Keratinocyte (primary cell): ENCODE measurements at regions not wholly inside any gene's neighbourhood (a gene's known extent, or its start where the extent isn't known, plus 50 kb on each side); places are given as distances from the start of the nearest gene placed in this dataset.

Experiments
- DNase-seq: peaks from one replicate; pipeline ENCODE4 v3.0.0-alpha.2; 2011; ENCODE audit warnings: low read depth, missing footprints, low spot score
- FAIRE-seq: peaks from 2 replicates; lab custom pipeline; 2011; peaks lifted over from hg19 to GRCh38; lab: Jason Lieb, UNC
- H2AFZ ChIP-seq: 2 replicates; pipeline ENCODE4 v1.6.0; 2012; ENCODE audit warnings: low read length, control low read depth, inconsistent platforms; ENCODE audit not compliant: control insufficient read depth
- H3K27ac ChIP-seq: 2 replicates; pipeline ENCODE4 v1.5.1; 2011; ENCODE audit warnings: low read length; ENCODE audit not compliant: control insufficient read depth, insufficient read depth
- H3K27me3 ChIP-seq: 3 replicates; pipeline ENCODE4 v1.6.0; 2011; ENCODE audit warnings: low read length; ENCODE audit not compliant: control insufficient read depth, insufficient read depth; ENCODE audit errors: extremely low read depth
- H3K36me3 ChIP-seq, 2 experiments: 2 replicates in 1 of 2; 3 replicates in 1 of 2; pipeline ENCODE4 v1.5.1; 2011; ENCODE audit warnings: low read length in 2 of 2, mild to moderate bottlenecking in 1 of 2; ENCODE audit not compliant: control insufficient read depth in 2 of 2, insufficient read depth in 2 of 2; ENCODE audit errors: extremely low read depth in 1 of 2
- H3K4me1 ChIP-seq: 3 replicates; pipeline ENCODE4 v1.5.1; 2011; ENCODE audit warnings: low read length; ENCODE audit not compliant: control insufficient read depth, insufficient read depth; ENCODE audit errors: extremely low read depth
- H3K4me2 ChIP-seq: 3 replicates; pipeline ENCODE4 v1.6.0; 2011; ENCODE audit warnings: low read depth, low read length; ENCODE audit not compliant: control insufficient read depth, insufficient read depth; ENCODE audit errors: extremely low read depth
- H3K4me3 ChIP-seq, 3 experiments: fragments of 200-600 bp in 1 of 3; sonication (generic) in 1 of 3; 2 replicates in 2 of 3; 3 replicates in 1 of 3; pipeline ENCODE4 v1.5.1; 2011 to 2016; ENCODE audit warnings: low read length in 3 of 3, mild to moderate bottlenecking in 3 of 3, control low read depth in 2 of 3, inconsistent platforms in 1 of 3, low read depth in 1 of 3, mixed read lengths in 1 of 3, mixed run types in 1 of 3, moderate library complexity in 1 of 3; ENCODE audit not compliant: control insufficient read depth in 2 of 3, insufficient read depth in 2 of 3; ENCODE audit errors: extremely low read depth in 1 of 3
- H3K79me2 ChIP-seq: 2 replicates; pipeline ENCODE4 v1.6.0; 2012; ENCODE audit warnings: low read length; ENCODE audit not compliant: control insufficient read depth, insufficient read depth
- H3K9ac ChIP-seq: 3 replicates; pipeline ENCODE4 v1.6.0; 2011; ENCODE audit warnings: low read length; ENCODE audit not compliant: control insufficient read depth, insufficient read depth; ENCODE audit errors: extremely low read depth
- H3K9me1 ChIP-seq: 3 replicates; pipeline ENCODE4 v1.6.0; 2011; ENCODE audit warnings: low read length; ENCODE audit not compliant: control insufficient read depth, insufficient read depth; ENCODE audit errors: extremely low read depth
- H3K9me3 ChIP-seq: 2 replicates; pipeline ENCODE4 v1.5.1; 2012; ENCODE audit warnings: low read depth, low read length; ENCODE audit not compliant: control insufficient read depth
- H4K20me1 ChIP-seq: 3 replicates; pipeline ENCODE4 v1.6.0; 2011; ENCODE audit warnings: low read length; ENCODE audit not compliant: control insufficient read depth, insufficient read depth; ENCODE audit errors: extremely low read depth
- CTCF ChIP-seq, 3 experiments: IDR thresholded peaks in 1 of 3; conservative IDR thresholded peaks in 1 of 3; optimal IDR thresholded peaks in 1 of 3; 2 replicates in 2 of 3; 3 replicates in 1 of 3; pipeline versions ENCODE3 to v1.5.1; 2011; ENCODE audit warnings: low read length in 3 of 3, mild to moderate bottlenecking in 3 of 3, moderate library complexity in 2 of 3, control low read depth in 1 of 3, inconsistent platforms in 1 of 3; ENCODE audit not compliant: insufficient read depth in 2 of 3; ENCODE audit errors: extremely low read depth in 1 of 3
- EZH2 ChIP-seq: IDR thresholded peaks from one replicate; pipeline ENCODE4 v1.6.1; 2012; ENCODE audit warnings: inconsistent platforms, mild to moderate bottlenecking, low read length, moderate library complexity
- dilution Hi-C: fragments of 300-500 bp; cut with MboI; formaldehyde crosslinking; loops from one replicate; pipeline ENCODE4 v1.7.0; 2020; ENCODE audit warnings: low sequenced_read_pairs; ENCODE audit not compliant: extremely low pct_ligation_motif_present

- DNase-seq (no peak), FAIRE-seq (no peak)
- Histone ChIP-seq H3K9me1 (no peaks in the 10 kb centered on the region), H3K36me3 (no peaks in the 10 kb centered on the region), H3K27ac (no peak overlapping the region), H3K27me3 (peaks cover 31% of the 10 kb centered on the region), H4K20me1 (no peaks in the 10 kb centered on the region), H3K4me3 (no peak overlapping the region), H3K79me2 (no peaks in the 10 kb centered on the region), H3K4me2 (no peak overlapping the region), H3K9me3 (peaks cover 4% of the 10 kb centered on the region), H3K4me1 (no peaks in the 10 kb centered on the region), H2AFZ (no peak overlapping the region), H3K9ac (no peak overlapping the region)
- dilution Hi-C loops: no loop called here
- TF ChIP-seq EZH2 (no peak), CTCF (optimal IDR thresholded peaks at IDR 0.05 in 1 of 3, IDR thresholded peaks at IDR 0.05 in 1 of 3, conservative IDR thresholded peaks at IDR 0.05 in 1 of 3; ENCODE audit: extremely low read depth in 1 of 3, insufficient read depth in 2 of 3, low read length in 3 of 3) (no peak)
Observed at GRCh38 chr1:230534224-230534623, 108.1 kb upstream of the COG2 start.

- Histone ChIP-seq H3K4me2 (no peak overlapping the region), H3K9me1 (no peaks in the 10 kb centered on the region), H2AFZ (no peak overlapping the region), H4K20me1 (no peaks in the 10 kb centered on the region), H3K4me3 (no peak overlapping the region), H3K9ac (no peak overlapping the region), H3K36me3 (no peaks in the 10 kb centered on the region), H3K79me2 (no peaks in the 10 kb centered on the region), H3K9me3 (peaks cover 4% of the 10 kb centered on the region), H3K27ac (no peak overlapping the region), H3K4me1 (no peaks in the 10 kb centered on the region), H3K27me3 (peaks cover 8% of the 10 kb centered on the region)
- dilution Hi-C loops: no loop called here
- no peak for TF ChIP-seq CTCF (optimal IDR thresholded peaks at IDR 0.05 in 1 of 3, IDR thresholded peaks at IDR 0.05 in 1 of 3, conservative IDR thresholded peaks at IDR 0.05 in 1 of 3; ENCODE audit: extremely low read depth in 1 of 3, insufficient read depth in 2 of 3, low read length in 3 of 3)
- no peak for TF ChIP-seq EZH2
- DNase-seq (no peak), FAIRE-seq (no peak)
Observed at GRCh38 chr1:230531103-230531502, 105.0 kb upstream of the PGBD5 start.
